GM10266 (cell line): ENCODE measurements at regions not wholly inside any gene's neighbourhood (a gene's known extent, or its start where the extent isn't known, plus 50 kb on each side); places are given as distances from the start of the nearest gene placed in this dataset.

Experiments used
- DNase-seq: peaks from one replicate; pipeline ENCODE4 v3.0.0; 2012; ENCODE audit errors: extremely low spot score
- CTCF ChIP-seq: IDR thresholded peaks from 2 replicates; pipeline ENCODE4 v1.5.1; 2012; ENCODE audit warnings: mild to moderate bottlenecking, low read depth; ENCODE audit not compliant: control insufficient read depth, insufficient read depth; ENCODE audit errors: missing control alignments

GRCh38 chr1:60274422-60275290 is 201.1 kb upstream of the C1orf87 start:
- TF ChIP-seq CTCF: no peak
- no peak for DNase-seq

GRCh38 chr1:60273185-60273584 is 199.6 kb upstream of the C1orf87 start:
- no peak for DNase-seq
- TF ChIP-seq CTCF: no peak

- TF ChIP-seq CTCF: no peak
These were observed 197.5 kb upstream of the C1orf87 start for GRCh38 chr1:60271041-60271440.

GRCh38 chr1:60268451-60268850 is 194.9 kb upstream of the C1orf87 start:
- DNase-seq: no peak
- TF ChIP-seq CTCF: no peak

More at GRCh38 chr1:60271041-60271440, 197.5 kb upstream of the C1orf87 start:
- no peak for DNase-seq

- no peak for DNase-seq
- no peak for TF ChIP-seq CTCF
These were observed 192.3 kb upstream of the C1orf87 start for GRCh38 chr1:60265560-60266535.

- no peak for TF ChIP-seq CTCF
- no peak for DNase-seq
These were observed 189.1 kb upstream of the C1orf87 start for GRCh38 chr1:60262701-60263100.
